ENCODE measurements at regions not wholly inside any gene's neighbourhood (a gene's known extent, or its start where the extent isn't known, plus 50 kb on each side); places are given as distances from the start of the nearest gene placed in this dataset.

DNA sequence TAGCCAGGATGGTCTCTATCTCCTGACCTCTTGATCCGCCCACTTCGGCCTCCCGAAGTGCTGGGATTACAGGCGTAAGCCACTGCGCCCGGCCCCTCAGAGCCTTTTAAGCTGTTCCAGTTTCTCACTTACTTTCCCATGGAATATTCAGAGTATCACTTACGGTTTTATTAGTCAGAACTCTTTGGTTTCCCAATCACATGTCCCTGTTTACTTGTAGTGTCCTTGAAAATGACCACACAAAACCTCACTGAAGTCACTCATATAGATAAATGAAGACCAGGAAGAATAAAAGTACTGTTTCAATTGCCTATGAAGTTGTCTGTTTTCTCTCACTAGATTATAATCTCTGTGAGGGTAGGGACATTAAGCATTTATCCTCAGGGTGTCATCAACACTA is 217.2 kb upstream of the HCCS start:
- H3K4me3 ChIP-seq = no peak overlapping the region
- no peaks in the 10 kb centered on the region for H3K9me3 ChIP-seq
- no peaks in the 10 kb centered on the region for H3K27me3 ChIP-seq
- no peak for DNase-seq (ENCODE audit: extremely low spot score in 2 of 2)
- no peaks in the 10 kb centered on the region for H3K36me3 ChIP-seq
- no peaks in the 10 kb centered on the region for H3K4me1 ChIP-seq
- TF ChIP-seq POLR2AphosphoS5 (IDR thresholded peaks at IDR 0.05; ENCODE audit: insufficient read depth in 1 of 2, low read depth in 1 of 2) (no peak), POLR2A (IDR thresholded peaks at IDR 0.05) (no peak)
- TF ChIP-seq, protein P1, sequence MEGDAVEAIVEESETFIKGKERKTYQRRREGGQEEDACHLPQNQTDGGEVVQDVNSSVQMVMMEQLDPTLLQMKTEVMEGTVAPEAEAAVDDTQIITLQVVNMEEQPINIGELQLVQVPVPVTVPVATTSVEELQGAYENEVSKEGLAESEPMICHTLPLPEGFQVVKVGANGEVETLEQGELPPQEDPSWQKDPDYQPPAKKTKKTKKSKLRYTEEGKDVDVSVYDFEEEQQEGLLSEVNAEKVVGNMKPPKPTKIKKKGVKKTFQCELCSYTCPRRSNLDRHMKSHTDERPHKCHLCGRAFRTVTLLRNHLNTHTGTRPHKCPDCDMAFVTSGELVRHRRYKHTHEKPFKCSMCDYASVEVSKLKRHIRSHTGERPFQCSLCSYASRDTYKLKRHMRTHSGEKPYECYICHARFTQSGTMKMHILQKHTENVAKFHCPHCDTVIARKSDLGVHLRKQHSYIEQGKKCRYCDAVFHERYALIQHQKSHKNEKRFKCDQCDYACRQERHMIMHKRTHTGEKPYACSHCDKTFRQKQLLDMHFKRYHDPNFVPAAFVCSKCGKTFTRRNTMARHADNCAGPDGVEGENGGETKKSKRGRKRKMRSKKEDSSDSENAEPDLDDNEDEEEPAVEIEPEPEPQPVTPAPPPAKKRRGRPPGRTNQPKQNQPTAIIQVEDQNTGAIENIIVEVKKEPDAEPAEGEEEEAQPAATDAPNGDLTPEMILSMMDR (IDR thresholded peaks at IDR 0.05) = no peak
- H3K27ac ChIP-seq = no peak overlapping the region
- intact Hi-C loops (cut with DNase I) = no loop called here

DNA sequence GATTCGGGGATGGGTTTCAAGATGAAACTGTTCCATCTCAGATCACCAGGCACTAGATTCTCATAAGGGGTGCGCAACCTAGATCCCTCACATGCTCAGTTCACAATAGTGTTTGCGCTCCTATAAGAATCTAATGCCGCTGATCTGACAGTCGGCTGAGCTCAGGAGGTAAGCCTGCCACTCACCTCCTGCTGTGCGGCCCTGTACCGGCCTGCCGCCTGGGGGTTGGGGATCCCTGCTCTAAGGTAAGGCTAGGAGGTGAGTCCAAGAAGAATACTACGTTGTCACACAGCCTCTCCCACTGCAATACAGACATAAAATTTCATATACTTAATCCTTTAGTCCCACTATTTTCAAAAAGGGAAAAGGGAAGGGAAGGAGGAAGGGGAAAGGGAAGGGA is 213.4 kb upstream of the HCCS start:
- Histone ChIP-seq H3K36me3 (no peaks in the 10 kb centered on the region), H3K9me3 (no peaks in the 10 kb centered on the region), H3K27me3 (no peaks in the 10 kb centered on the region), H3K27ac (no peak overlapping the region), H3K4me3 (no peak overlapping the region), H3K4me1 (no peaks in the 10 kb centered on the region)
- TF ChIP-seq, protein P1 (IDR thresholded peaks at IDR 0.05) = no peak
- TF ChIP-seq POLR2AphosphoS5 (IDR thresholded peaks at IDR 0.05; ENCODE audit: insufficient read depth in 1 of 2, low read depth in 1 of 2) (no peak), POLR2A (IDR thresholded peaks at IDR 0.05) (no peak)
- intact Hi-C loops (cut with DNase I) = no loop called here
- no peak for DNase-seq (ENCODE audit: extremely low spot score in 2 of 2)

DNA sequence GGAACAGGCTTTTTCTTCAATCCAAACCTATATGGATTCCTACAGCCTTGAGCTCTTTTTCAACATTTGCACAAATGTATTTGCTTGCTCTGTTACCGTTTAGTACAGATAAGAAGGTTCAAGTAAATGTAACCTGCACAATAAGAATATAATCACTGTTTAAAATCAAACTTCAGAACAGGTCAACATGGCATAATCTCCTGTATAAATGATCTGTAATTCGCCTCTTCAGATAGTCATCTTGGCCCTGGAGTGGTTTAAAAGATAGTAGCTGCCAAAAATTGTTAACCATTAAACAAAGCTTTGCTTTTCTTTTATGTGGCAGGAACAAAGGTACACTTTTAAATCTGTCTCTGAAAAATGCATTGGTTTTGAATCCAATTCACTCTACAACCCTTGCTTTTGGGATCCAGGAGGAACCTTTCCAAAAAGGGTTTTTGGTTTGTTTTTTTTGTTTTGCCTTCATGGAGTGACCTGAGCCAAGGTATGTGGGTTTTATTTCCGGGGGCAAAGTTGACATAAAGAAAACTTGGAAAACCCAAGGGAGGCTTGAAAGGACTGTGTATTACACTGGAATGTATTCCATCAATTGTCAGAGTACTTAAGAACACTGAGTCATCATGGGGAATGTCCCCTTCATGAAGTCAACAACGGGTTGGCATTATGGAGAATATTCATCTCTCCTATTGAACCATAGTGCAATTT is 210.4 kb upstream of the HCCS start:
- TF ChIP-seq, protein P1 (IDR thresholded peaks at IDR 0.05) = no peak
- TF ChIP-seq POLR2AphosphoS5 (IDR thresholded peaks at IDR 0.05; ENCODE audit: insufficient read depth in 1 of 2, low read depth in 1 of 2) = no peak
- TF ChIP-seq POLR2A (IDR thresholded peaks at IDR 0.05) = no peak
- Histone ChIP-seq H3K27me3 (no peaks in the 10 kb centered on the region), H3K27ac (no peak overlapping the region), H3K9me3 (no peaks in the 10 kb centered on the region), H3K36me3 (no peaks in the 10 kb centered on the region), H3K4me1 (no peaks in the 10 kb centered on the region), H3K4me3 (no peak overlapping the region)
- no peak for DNase-seq (ENCODE audit: extremely low spot score in 2 of 2)
- intact Hi-C loops (cut with DNase I) = no loop called here

DNA sequence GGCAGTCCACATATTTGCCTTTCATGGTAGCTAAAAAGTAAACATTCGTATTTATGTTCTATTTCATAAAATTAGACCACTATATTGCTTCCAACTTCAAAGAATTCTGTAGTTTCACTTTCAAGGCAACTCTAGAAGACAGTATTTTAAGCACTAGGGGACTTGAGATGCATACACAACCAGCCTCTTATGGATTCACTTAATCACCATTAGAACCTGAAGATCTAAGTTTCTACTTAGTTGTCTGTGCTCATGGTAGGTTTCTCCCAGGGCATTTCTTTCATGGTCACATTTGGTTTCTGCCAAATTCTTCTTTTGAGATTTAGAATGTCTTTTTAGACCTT is 209.9 kb upstream of the HCCS start:
- Histone ChIP-seq H3K36me3 (no peaks in the 10 kb centered on the region), H3K4me3 (no peak overlapping the region), H3K9me3 (no peaks in the 10 kb centered on the region), H3K4me1 (no peaks in the 10 kb centered on the region), H3K27ac (no peak overlapping the region), H3K27me3 (no peaks in the 10 kb centered on the region)
- no peak for DNase-seq (ENCODE audit: extremely low spot score in 2 of 2)
- intact Hi-C loops (cut with DNase I) = no loop called here
- TF ChIP-seq, protein P1 (IDR thresholded peaks at IDR 0.05) = no peak
- TF ChIP-seq POLR2AphosphoS5 (IDR thresholded peaks at IDR 0.05; ENCODE audit: insufficient read depth in 1 of 2, low read depth in 1 of 2) (no peak), POLR2A (IDR thresholded peaks at IDR 0.05) (no peak)

DNA sequence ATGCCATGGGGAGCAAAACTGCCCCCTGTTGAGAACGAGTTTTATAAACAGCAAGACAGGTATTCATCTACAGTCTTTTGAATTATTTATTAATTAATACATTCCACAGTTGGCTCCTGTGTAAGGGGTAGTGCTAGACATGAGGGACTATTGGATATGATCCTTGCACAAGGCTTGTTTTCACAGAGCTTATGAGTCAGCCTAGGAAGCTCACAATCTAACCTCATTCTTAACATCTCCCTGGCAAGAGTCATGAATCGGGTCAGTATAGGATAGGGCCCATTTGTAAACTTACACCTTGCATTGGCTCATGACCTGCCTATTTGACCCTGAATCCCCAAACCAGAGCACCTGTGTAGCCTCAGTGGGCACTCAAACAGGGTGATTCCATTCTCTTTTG is 209.1 kb upstream of the HCCS start:
- TF ChIP-seq, protein P1 (IDR thresholded peaks at IDR 0.05) = no peak
- no peak for TF ChIP-seq POLR2A (IDR thresholded peaks at IDR 0.05)
- no peak for TF ChIP-seq POLR2AphosphoS5 (IDR thresholded peaks at IDR 0.05; ENCODE audit: insufficient read depth in 1 of 2, low read depth in 1 of 2)
- H3K4me3 ChIP-seq = no peak overlapping the region

More for the DNA sequence above, 209.1 kb upstream of the HCCS start:
- peaks cover 3% of the 10 kb centered on the region for H3K9me3 ChIP-seq
- no peaks in the 10 kb centered on the region for H3K36me3 ChIP-seq
- no peak for DNase-seq (ENCODE audit: extremely low spot score in 2 of 2)
- no peaks in the 10 kb centered on the region for H3K4me1 ChIP-seq
- no peak overlapping the region for H3K27ac ChIP-seq
- no peaks in the 10 kb centered on the region for H3K27me3 ChIP-seq
- intact Hi-C loops (cut with DNase I) = no loop called here
